ENCODE measurements at regions not wholly inside any gene's neighbourhood (a gene's known extent, or its start where the extent isn't known, plus 50 kb on each side); places are given as distances from the start of the nearest gene placed in this dataset.

DNA sequence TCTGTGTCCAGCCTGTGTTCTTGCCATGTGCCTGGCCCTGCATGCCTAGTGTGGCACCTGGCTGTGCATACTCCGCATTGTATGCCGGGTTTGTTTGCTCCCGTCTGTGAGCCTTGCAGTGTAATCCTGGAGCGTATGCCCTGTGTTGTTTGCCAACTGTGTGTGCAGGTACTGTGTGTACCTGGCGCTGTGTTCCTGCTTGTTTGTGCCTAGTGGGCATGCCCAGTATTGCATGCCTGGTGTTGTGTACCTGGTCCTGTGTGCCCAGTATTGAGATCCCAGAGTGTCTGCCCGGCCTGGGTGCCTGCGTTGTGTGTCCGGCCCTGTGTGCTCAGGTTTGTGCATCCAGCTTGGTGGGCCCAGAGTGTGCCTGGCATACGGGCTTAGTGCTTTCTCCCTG lies 54.5 kb upstream of the CHRNA7 start:
- TF ChIP-seq TAF1 (IDR thresholded peaks at IDR 0.05; ENCODE audit: borderline replicate concordance, insufficient read depth, low read length) (no peak), POLR2AphosphoS5 (IDR thresholded peaks at IDR 0.05; ENCODE audit: low read depth, low read length) (no peak), SIN3A (IDR thresholded peaks at IDR 0.05; ENCODE audit: borderline replicate concordance, insufficient read depth, low read length) (no peak), FOXP2 (optimal IDR thresholded peaks at IDR 0.05; ENCODE audit: borderline replicate concordance, extremely low read depth, extremely low read length, insufficient read depth) (no peak)
- TF ChIP-seq, protein P1, sequence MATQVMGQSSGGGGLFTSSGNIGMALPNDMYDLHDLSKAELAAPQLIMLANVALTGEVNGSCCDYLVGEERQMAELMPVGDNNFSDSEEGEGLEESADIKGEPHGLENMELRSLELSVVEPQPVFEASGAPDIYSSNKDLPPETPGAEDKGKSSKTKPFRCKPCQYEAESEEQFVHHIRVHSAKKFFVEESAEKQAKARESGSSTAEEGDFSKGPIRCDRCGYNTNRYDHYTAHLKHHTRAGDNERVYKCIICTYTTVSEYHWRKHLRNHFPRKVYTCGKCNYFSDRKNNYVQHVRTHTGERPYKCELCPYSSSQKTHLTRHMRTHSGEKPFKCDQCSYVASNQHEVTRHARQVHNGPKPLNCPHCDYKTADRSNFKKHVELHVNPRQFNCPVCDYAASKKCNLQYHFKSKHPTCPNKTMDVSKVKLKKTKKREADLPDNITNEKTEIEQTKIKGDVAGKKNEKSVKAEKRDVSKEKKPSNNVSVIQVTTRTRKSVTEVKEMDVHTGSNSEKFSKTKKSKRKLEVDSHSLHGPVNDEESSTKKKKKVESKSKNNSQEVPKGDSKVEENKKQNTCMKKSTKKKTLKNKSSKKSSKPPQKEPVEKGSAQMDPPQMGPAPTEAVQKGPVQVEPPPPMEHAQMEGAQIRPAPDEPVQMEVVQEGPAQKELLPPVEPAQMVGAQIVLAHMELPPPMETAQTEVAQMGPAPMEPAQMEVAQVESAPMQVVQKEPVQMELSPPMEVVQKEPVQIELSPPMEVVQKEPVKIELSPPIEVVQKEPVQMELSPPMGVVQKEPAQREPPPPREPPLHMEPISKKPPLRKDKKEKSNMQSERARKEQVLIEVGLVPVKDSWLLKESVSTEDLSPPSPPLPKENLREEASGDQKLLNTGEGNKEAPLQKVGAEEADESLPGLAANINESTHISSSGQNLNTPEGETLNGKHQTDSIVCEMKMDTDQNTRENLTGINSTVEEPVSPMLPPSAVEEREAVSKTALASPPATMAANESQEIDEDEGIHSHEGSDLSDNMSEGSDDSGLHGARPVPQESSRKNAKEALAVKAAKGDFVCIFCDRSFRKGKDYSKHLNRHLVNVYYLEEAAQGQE (IDR thresholded peaks at IDR 0.05; ENCODE audit: insufficient read depth in 1 of 2, low read depth in 2 of 2, low read length in 2 of 2) = no peak

Measured in PFSK-1 (cell line).